ENCODE measurements at regions not wholly inside any gene's neighbourhood (a gene's known extent, or its start where the extent isn't known, plus 50 kb on each side); places are given as distances from the start of the nearest gene placed in this dataset.

DNA sequence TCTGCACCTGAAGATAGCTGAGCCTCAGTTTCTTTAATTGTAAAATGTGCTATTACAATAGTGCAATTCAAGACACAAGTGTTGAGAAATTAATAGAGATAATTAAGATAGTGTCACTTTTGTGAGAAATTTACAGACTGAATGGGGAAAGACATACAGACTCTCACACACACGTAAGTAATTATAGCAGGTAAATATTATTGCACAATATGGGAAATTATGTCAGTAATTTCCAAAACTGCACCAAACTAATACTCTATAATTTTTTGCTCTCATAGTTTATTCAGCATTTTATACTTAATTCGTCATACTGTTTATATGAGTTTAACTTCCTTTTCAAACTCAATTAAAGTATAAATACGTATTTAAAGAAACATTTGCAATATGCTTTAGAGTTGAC is 124.9 kb upstream of the GYPC start:
- DNase-seq (ENCODE audit: low read depth in 2 of 2, low spot score in 1 of 2): no peak

DNA sequence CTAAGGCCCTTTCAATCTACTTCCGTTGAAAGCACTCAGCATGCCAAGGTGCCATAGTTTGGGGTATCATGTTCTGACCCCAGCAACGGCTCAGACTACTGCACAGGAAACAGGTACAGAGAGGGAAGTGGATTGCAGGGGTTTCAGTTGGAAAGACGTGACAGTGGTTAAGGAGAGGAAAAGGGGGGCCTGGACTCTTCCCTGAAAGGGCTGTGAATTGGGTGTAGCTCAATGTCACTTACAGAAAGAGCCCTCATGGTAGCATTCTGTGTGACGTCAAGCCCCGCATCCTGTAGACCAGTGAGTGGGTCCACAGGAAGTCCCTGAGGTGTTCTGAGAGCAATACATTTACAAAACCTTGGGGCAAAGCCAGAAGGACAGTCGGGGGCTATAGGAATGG is 121.5 kb upstream of the GYPC start:
- no peak for DNase-seq (ENCODE audit: low read depth in 2 of 2, low spot score in 1 of 2)

DNA sequence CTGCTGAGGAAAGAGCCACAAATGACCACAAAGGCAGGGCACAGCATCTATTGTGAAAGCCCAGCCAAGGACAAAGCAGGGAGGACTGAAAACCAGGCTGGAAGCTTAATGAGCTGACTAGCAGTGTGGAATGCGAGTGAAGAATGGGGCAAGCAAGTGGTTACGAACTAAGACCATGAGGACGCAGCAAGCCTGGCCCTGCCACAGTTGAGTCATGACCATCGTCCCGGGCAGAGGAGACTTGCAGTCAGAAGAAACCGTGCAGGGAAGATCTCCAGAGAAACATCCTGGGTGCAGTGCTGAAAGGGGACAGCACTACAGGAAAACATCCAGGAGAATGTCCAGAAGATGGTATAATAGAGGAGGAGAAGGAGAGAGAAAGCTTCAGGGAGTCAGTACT is 120.5 kb upstream of the GYPC start:
- no peak for DNase-seq (ENCODE audit: low read depth in 2 of 2, low spot score in 1 of 2)

DNA sequence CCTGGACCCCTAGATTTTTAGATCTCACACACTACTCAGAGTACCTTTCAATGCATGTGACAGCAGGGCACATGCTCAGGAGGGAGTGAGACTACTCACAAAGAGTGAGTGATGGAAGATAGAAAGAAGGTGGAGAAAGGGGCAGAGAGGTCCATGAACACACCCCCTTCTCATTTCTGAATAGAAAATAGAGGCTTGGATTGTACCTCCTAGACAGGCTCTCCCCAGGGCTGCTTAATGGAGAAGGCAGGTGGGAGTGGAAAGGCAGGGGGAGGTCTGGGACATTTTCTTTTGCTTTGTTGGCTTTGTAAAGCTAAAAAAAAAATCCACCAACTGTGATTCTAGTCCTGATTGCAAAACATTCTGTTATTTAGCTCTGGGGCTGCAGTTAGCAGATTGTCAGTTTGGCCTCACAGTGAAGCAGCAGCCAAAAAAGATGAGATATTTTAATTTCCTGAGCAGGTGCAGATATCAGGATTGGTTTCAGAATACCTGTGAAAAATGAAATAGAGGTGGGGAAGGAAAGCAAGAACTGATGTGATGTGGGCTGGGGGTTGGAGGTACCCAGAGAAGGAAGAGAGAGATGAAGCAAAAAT is 119.3 kb upstream of the GYPC start:
- no peak for DNase-seq (ENCODE audit: low read depth in 2 of 2, low spot score in 1 of 2)

DNA sequence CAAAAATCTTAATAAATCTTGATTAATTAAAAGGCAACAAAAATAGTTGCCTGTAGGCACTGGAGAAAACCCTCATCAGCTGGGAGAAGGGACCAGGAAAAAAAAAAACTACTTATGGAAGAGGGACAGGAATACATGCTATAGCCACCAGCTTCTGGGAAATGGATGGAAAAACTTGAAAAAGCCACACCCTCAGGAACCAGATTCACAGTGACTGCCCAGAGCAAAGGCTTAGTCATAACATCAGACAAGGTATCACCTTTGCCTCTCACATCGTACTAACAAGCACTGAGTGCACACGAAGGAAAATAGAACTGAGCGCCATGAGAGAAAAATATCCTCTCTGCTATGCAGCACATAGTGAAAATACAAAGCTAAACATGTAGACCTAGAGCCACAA is 116.9 kb upstream of the GYPC start:
- DNase-seq (ENCODE audit: low read depth in 2 of 2, low spot score in 1 of 2): no peak

DNA sequence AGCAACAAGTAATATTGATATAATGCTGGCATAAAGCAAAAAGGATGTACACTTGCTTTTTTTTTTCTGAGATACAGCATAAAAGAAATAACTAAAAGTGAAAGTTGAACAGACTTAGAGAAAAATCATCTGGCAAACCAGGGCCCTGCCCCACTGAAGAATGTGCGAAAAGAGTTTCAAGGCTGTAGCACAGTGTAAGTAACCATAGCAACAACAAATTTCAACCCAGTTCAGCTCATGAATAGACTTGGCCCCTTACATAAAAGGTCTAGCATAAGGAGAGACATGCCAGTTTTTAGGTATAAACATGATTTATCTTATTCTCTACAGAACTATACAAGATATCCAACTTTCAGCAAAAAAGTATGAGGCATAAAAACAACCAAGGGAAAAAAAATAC is 113.7 kb upstream of the GYPC start:
- DNase-seq (ENCODE audit: low read depth in 2 of 2, low spot score in 1 of 2): no peak

DNA sequence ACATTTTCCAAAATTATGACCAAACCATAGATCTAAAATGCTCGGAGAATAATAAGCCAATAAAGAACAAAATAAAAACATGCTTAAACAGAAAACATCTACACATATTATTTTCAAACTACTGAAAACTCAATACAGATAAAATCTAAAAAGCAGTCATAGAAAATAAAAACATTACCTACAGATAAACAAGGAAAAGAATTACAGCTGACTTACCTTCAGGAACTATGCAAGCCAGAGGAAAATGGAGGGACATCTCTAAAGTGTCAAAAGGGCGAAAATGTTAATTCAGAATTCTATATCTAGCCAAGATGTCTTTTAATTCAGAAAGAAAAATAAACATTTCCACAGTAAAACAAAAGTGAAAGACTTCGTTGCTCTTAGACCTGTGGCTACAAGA is 112.9 kb upstream of the GYPC start:
- no peak for DNase-seq (ENCODE audit: low read depth in 2 of 2, low spot score in 1 of 2)

DNA sequence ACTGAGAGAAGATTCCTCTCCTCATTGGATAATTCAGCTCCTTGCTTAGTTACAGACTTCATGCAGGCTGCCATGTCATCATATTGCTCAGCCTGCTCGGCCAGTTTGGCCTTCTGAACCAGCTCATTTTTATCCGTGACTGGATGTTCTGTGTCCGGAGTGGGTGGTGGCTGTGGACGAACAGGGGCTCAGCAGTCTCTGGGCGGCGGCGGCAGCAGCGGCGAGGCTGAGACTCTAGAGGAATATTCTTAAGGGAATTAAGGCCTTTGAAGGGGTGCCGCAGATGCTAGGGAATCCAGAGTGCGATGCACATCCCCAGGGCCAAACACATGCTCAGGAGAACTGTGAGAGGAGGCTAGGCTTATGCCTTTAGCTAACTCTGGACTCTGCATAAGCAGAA is 97.9 kb upstream of the GYPC start:
- no peak for DNase-seq (ENCODE audit: low read depth in 2 of 2, low spot score in 1 of 2)

DNA sequence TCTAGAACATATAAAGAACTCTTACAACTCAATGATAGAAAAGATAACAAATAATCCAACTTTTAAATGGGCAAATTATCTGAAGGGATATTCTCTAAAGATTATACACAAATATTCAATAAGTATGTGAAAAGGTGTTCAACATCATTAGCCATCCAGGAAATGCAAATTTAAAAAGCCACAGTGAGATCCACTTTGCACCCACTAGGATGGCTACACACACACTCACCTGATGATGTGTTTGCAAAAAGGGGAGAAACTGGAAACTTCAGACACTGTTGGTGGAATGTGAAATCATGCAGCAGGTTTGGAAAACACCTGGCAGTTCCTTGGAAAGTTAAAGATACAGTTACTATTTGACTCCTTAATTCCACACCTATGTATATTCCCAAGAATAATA is 87.2 kb upstream of the GYPC start:
- DNase-seq (ENCODE audit: low read depth in 2 of 2, low spot score in 1 of 2): no peak

DNA sequence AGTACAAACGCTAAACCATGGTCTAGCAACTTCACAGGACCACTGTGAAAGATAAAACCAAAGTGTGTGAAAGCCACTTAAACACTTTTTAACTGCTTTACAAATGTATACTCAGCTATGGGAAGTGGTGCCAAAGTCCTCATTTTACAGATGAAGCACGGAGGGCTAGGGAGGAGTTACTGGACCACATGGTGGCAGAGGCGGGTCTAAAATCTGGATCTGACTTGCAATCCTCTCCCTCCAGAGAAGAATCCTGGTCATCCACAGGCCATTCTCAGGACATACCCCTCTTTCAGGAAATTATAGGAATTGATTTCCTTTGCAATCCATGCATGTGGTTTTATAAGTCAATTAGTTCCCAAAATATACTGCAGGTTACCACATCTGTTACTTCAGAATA is 84.6 kb upstream of the GYPC start:
- DNase-seq (ENCODE audit: low read depth in 2 of 2, low spot score in 1 of 2): no peak

DNA sequence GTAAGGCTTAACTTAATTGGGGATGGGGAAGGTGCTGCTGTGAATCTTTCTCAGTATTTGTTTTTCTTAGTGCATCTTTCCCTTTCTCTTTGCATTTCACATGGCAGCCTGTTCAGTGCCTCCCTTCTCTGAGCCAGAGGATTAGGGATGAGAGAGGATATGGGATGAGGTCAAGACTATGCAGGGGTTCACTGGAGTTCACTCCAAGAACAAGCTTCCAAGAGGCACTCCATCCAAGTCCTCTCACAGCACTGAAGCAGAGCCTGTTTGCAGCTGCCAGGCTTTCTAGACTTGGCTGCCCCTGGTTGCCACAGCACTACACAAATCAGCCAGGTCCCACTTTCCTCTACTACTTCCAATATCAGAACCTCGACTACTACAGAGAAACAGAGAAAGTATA is 80.3 kb upstream of the GYPC start:
- no peak for DNase-seq (ENCODE audit: low read depth in 2 of 2, low spot score in 1 of 2)

DNA sequence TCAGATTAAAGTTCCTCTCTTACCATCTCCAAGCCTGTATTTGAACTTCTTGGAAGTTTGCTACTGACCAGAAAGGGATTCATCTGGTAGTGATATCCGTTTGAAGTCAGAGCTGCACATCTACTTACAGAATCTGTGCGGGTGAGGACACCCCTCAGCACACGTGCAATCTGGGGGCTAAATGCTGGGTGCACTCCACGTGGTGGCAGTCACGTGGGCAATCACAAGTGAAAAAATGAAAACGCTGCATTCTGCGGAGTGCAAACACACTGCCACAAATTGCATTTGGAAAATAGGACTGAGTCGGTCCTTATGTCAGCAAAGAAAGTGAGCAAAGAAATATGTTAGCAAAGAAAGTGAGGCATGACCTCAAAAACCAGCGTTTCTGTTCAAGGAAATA is 76.1 kb upstream of the GYPC start:
- no peak for DNase-seq (ENCODE audit: low read depth in 2 of 2, low spot score in 1 of 2)

DNA sequence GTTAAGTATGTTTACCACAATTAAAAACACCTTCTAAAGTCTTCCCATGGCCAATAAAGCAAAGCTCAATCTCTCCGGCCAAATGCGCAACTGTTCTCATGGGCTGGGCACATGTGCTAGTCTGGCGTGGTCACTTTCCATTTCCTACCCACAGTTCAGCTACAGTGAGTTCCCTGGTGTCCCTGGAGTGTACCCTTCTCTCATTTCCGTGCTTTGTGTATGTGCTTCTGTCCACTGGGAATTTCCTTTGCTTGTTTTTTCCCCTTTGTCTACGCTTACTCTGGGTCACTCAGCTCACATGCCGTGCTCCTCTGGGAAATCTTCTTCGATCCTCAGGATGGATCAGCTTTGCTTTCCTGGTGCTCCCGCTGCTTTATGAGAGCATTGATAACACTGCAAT is 69.6 kb upstream of the GYPC start:
- no peak for DNase-seq (ENCODE audit: low read depth in 2 of 2, low spot score in 1 of 2)

DNA sequence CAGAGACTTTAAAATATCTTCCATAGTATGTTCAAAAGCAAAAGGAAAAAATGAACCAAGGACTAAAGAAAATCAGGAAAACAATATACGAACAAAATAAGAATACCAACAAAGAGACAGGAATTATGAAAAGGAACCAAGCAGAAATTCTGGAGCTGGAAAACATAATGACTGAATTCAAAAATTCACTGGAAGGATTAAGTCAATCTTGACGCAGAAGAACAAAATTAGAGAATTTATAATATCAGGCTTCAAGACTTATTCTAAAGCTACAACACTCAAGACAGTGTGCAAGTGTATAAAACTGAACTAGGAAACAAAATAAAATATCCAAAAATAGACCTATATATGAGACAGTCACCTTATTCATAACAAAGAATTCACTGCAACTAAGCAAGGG is 56.9 kb upstream of the GYPC start:
- no peak for DNase-seq (ENCODE audit: low read depth in 2 of 2, low spot score in 1 of 2)

DNA sequence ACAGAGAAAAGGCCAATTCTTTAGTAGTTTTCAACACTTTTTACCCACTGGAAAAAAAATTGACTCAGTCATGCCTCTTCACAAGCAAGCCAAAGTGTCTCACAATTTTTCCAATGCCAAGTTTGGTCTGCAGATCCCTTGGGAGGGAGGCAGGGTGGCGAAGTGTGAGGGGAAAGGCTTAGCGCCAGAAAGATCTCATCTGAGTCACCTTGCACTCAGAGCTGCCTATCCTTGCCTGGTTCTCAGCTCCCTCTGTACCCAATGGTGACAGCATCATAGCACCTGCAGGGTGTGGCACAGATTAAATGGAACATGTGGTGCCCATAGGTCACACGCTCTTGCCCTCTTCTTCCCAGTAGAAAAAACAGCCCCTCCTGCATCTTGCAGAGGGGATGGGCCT is 55.2 kb upstream of the GYPC start:
- DNase-seq (ENCODE audit: low read depth in 2 of 2, low spot score in 1 of 2): no peak

DNA sequence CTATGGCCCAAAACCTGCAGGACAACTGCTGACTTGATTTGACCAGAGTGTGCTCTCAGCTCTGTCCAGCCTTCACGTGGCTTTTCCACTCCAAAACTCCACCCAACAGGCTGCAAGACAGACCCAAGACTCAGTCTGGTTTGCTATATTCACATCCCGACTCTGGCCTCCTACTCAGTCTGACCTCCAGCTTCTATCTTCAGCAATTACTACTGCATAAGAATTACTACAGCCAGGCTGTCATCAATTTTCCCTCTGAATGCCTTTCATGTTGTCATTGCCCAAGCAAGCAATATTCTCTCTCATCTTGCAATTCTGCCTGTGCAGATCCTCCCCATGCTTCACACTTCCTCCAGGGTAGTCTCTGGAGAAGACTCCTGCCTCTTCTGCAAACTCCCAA is 53.6 kb upstream of the GYPC start:
- no peak for DNase-seq (ENCODE audit: low read depth in 2 of 2, low spot score in 1 of 2)
